ENCODE measurements at regions not wholly inside any gene's neighbourhood (a gene's known extent, or its start where the extent isn't known, plus 50 kb on each side); places are given as distances from the start of the nearest gene placed in this dataset.
A peak's percentile ranks its signal among the peaks of the same experiment; 100 is the strongest.
"Not testable (repeated sequence)": the region's sequence is repeated elsewhere in the genome, so short reads cannot be mapped to it uniquely, and the experiment has no call there.

DNA sequence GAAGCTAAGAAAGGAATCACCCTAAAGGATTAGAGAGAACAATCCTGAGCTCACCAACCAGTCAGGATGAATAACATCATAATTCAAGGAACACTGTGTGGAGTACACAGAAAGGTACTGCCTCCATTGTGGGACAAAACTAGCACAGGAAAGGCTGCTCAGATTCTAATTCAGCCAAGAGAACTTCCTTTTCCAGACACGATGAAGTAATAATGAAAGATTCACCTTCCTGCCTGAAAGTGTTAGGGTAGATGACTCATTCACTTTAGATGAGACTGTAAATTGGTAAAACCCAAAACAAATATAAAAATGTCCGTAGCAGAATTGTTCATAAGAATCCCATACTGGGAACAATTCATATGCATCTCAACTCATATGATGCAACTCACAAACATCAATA is 167.2 kb downstream of the CDC14C start:
- no peaks in the 10 kb centered on the region for H3K9me3 ChIP-seq
- 37 to 50% (median 39%) methylated on average over 2 of the region's 2 CpGs for WGBS, 5 donors
- intact Hi-C loops (cut with DNase I; ENCODE audit: low total_unique reads), result no loop called here
- H3K4me3 ChIP-seq, result no peak overlapping the region
- no peak overlapping the region for H3K27ac ChIP-seq
- TF ChIP-seq POLR2AphosphoS5 (IDR thresholded peaks at IDR 0.05), result no peak
- TF ChIP-seq, protein P1, sequence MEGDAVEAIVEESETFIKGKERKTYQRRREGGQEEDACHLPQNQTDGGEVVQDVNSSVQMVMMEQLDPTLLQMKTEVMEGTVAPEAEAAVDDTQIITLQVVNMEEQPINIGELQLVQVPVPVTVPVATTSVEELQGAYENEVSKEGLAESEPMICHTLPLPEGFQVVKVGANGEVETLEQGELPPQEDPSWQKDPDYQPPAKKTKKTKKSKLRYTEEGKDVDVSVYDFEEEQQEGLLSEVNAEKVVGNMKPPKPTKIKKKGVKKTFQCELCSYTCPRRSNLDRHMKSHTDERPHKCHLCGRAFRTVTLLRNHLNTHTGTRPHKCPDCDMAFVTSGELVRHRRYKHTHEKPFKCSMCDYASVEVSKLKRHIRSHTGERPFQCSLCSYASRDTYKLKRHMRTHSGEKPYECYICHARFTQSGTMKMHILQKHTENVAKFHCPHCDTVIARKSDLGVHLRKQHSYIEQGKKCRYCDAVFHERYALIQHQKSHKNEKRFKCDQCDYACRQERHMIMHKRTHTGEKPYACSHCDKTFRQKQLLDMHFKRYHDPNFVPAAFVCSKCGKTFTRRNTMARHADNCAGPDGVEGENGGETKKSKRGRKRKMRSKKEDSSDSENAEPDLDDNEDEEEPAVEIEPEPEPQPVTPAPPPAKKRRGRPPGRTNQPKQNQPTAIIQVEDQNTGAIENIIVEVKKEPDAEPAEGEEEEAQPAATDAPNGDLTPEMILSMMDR (IDR thresholded peaks at IDR 0.05 in 8 of 11, conservative IDR thresholded peaks at IDR 0.05 in 3 of 11), result no peak
- no peak for TF ChIP-seq POLR2A (IDR thresholded peaks at IDR 0.05)
- no peaks in the 10 kb centered on the region for H3K36me3 ChIP-seq
- no peak for DNase-seq
- no peaks in the 10 kb centered on the region for H3K4me1 ChIP-seq
- H3K27me3 ChIP-seq (replicated peaks in 1 of 7), result no peaks in the 10 kb centered on the region

DNA sequence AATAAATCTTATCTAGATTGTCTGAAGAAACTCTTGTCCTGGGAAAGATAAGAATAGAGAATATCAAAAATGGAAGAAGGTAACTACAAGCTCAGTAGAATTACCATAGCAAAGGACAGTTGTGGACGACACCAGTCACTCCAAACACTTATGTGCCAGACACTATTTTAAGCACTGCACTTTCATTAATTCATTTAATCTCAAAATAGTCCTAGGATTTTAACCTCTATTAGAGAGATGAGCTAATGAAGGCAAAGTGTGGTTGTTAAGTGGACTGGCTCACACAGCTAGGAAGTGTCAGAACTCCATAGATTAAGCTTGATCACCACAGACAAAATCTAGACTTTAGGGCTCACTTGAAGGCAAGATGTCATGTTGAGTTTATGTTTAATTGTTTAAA is 168.9 kb downstream of the CDC14C start:
- H3K27ac ChIP-seq, result no peak overlapping the region
- H3K36me3 ChIP-seq, result no peaks in the 10 kb centered on the region
- DNase-seq, result no peak
- H3K4me1 ChIP-seq, result no peaks in the 10 kb centered on the region
- H3K27me3 ChIP-seq (replicated peaks in 1 of 7), result no peaks in the 10 kb centered on the region
- WGBS, 5 donors, result 64 to 80% (median 75%) methylated on average over 1 of the region's 1 CpG
- no peaks in the 10 kb centered on the region for H3K9me3 ChIP-seq
- no peak overlapping the region for H3K4me3 ChIP-seq
- intact Hi-C loops (cut with DNase I; ENCODE audit: low total_unique reads), result no loop called here
- TF ChIP-seq POLR2AphosphoS5 (IDR thresholded peaks at IDR 0.05), result no peak

DNA sequence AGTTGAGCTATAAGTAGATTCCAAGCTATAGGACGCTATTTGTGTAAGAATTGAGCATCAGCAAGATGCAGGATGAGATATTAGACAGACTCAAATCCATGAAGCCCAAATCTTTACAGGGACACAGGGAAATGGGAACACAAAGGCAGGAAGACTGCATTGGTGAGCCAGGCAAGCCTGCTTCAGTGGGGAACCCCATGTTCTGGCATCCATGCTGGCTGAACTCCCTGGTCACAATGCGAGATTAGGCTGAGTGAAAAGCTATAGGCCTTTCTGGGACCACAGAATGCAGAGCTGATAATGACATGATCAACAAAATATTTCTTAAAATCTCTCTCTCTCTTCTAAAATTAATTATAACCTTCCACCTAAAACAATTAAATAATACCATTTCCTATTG is 170.5 kb downstream of the CDC14C start:
- 74 to 90% (median 81%) methylated on average over 2 of the region's 2 CpGs for WGBS, 5 donors
- H3K27ac ChIP-seq, result no peak overlapping the region

GRCh38 chr7:49099587-49100326 is 175.4 kb downstream of the CDC14C start:
- Histone ChIP-seq H3K4me1 (no peaks in the 10 kb centered on the region), H3K36me3 (no peaks in the 10 kb centered on the region), H3K4me3 (no peak overlapping the region), H3K27ac (no peak overlapping the region), H3K27me3 (replicated peaks in 1 of 7) (no peaks in the 10 kb centered on the region), H3K9me3 (no peaks in the 10 kb centered on the region)
- intact Hi-C loops (cut with DNase I; ENCODE audit: low total_unique reads), result no loop called here
- 72 to 84% (median 78%) methylated on average over 5 of the region's 5 CpGs for WGBS, 5 donors
- DNase-seq, result no peak
- TF ChIP-seq, protein P1 (IDR thresholded peaks at IDR 0.05 in 8 of 11, conservative IDR thresholded peaks at IDR 0.05 in 3 of 11), result peak in 1 of 11 experiments; percentile 24
- TF ChIP-seq POLR2A (IDR thresholded peaks at IDR 0.05), result no peak
- TF ChIP-seq POLR2AphosphoS5 (IDR thresholded peaks at IDR 0.05), result no peak

More for the DNA sequence above, 170.5 kb downstream of the CDC14C start:
- H3K36me3 ChIP-seq, result no peaks in the 10 kb centered on the region
- TF ChIP-seq POLR2AphosphoS5 (IDR thresholded peaks at IDR 0.05), result no peak
- TF ChIP-seq, protein P1 (IDR thresholded peaks at IDR 0.05 in 8 of 11, conservative IDR thresholded peaks at IDR 0.05 in 3 of 11), result no peak
- no peak overlapping the region for H3K4me3 ChIP-seq
- no peaks in the 10 kb centered on the region for H3K27me3 ChIP-seq (replicated peaks in 1 of 7)
- no peaks in the 10 kb centered on the region for H3K4me1 ChIP-seq
- no peak for DNase-seq
- intact Hi-C loops (cut with DNase I; ENCODE audit: low total_unique reads), result no loop called here
- H3K9me3 ChIP-seq, result no peaks in the 10 kb centered on the region

- H3K36me3 ChIP-seq; H3K4me3 ChIP-seq; H3K9me3 ChIP-seq; H3K27me3 ChIP-seq (replicated peaks in 1 of 7); intact Hi-C loops (cut with DNase I; ENCODE audit: low total_unique reads); DNase-seq; H3K4me1 ChIP-seq; H3K27ac ChIP-seq: not testable (repeated sequence)
- 34 to 47% (median 39%) methylated on average over 8 of the region's 8 CpGs for WGBS, 5 donors
Measured at GRCh38 chr7:49100908-49101740, 176.8 kb downstream of the CDC14C start.

Measured in spleen (tissue), 11 donors.